GM19328 (cell line): ENCODE measurements at regions not wholly inside any gene's neighbourhood (a gene's known extent, or its start where the extent isn't known, plus 50 kb on each side); places are given as distances from the start of the nearest gene placed in this dataset.

Source experiments
- ATAC-seq: cut with Tn5 transposase; IDR thresholded peaks from one replicate; pipeline ENCODE4 v1.9.1; 2021; ENCODE audit warnings: mild to moderate bottlenecking, moderate library complexity; ENCODE audit not compliant: unreplicated experiment

- ATAC-seq = no peak
Measured at GRCh38 chr10:44201011-44201410, 183.9 kb downstream of the CXCL12 start.

- ATAC-seq = no peak
Measured at GRCh38 chr10:44199991-44200655, 184.8 kb downstream of the CXCL12 start.

- ATAC-seq = no peak
Measured at GRCh38 chr10:44199267-44199666, 185.6 kb downstream of the CXCL12 start.

GRCh38 chr10:44198780-44199097 is 186.2 kb downstream of the CXCL12 start:
- no peak for ATAC-seq

GRCh38 chr10:44198096-44198779 is 186.7 kb downstream of the CXCL12 start:
- no peak for ATAC-seq

- no peak for ATAC-seq
Measured at GRCh38 chr10:44197646-44198045, 187.3 kb downstream of the CXCL12 start.

GRCh38 chr10:44196336-44196735 is 188.6 kb downstream of the CXCL12 start:
- ATAC-seq = no peak

GRCh38 chr10:44196008-44196320 is 188.9 kb downstream of the CXCL12 start:
- no peak for ATAC-seq

- no peak for ATAC-seq
Measured at GRCh38 chr10:44195112-44196007, 189.5 kb downstream of the CXCL12 start.

GRCh38 chr10:44194435-44194834 is 190.5 kb downstream of the CXCL12 start:
- no peak for ATAC-seq

GRCh38 chr10:44193567-44194220 is 191.2 kb downstream of the CXCL12 start:
- ATAC-seq = no peak

GRCh38 chr10:44193166-44193565 is 191.7 kb downstream of the CXCL12 start:
- ATAC-seq = no peak

GRCh38 chr10:44192435-44192834 is 192.5 kb downstream of the CXCL12 start:
- ATAC-seq = no peak

GRCh38 chr10:44190541-44190940 is 194.4 kb downstream of the CXCL12 start:
- ATAC-seq = no peak

GRCh38 chr10:44186821-44187220 is 198.1 kb downstream of the CXCL12 start:
- ATAC-seq = no peak

- ATAC-seq = no peak
Measured at GRCh38 chr10:44186150-44186549, 198.7 kb downstream of the CXCL12 start.

GRCh38 chr10:44185315-44185666 is 199.6 kb downstream of the CXCL12 start:
- ATAC-seq = no peak

GRCh38 chr10:44184633-44185314 is 200.1 kb downstream of the CXCL12 start:
- no peak for ATAC-seq

- ATAC-seq = no peak
Measured at GRCh38 chr10:44183667-44184632, 200.9 kb downstream of the CXCL12 start.

- ATAC-seq = no peak
Measured at GRCh38 chr10:44182909-44183308, 202.0 kb downstream of the CXCL12 start.
